Activated CD8-positive, alpha-beta memory T cell treated with anti-CD3 and anti-CD28 coated beads for 48 hours (primary cell): ENCODE measurements at regions not wholly inside any gene's neighbourhood (a gene's known extent, or its start where the extent isn't known, plus 50 kb on each side); places are given as distances from the start of the nearest gene placed in this dataset.
"Not testable (repeated sequence)": the region's sequence is repeated elsewhere in the genome, so short reads cannot be mapped to it uniquely, and the experiment has no call there.

Source experiments
- DNase-seq, 3 experiments: peaks; one replicate each; pipeline ENCODE4 v3.0.0-alpha.2; 2020; ENCODE audit warnings: low read depth in 2 of 3, low spot score in 2 of 3

DNA sequence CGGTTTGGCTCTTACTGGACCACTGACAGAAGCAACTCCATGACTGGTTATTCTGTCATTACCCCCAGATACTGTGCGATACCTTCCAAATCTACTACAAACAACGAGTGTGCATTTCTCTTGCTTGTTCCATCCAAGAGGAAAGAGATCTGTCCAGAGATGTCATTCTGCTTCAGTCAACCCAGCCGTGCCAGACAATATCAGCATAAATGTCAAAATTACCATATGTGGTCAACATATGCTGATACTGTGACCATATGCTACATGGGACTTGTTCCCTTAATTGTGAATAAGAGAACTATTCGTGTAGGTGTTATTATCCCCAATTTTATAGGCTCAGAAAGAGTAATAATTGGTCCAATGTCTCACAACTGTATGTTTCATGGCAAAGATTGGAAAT is 143.2 kb upstream of the PRSS1 start:
- no peak for DNase-seq

DNA sequence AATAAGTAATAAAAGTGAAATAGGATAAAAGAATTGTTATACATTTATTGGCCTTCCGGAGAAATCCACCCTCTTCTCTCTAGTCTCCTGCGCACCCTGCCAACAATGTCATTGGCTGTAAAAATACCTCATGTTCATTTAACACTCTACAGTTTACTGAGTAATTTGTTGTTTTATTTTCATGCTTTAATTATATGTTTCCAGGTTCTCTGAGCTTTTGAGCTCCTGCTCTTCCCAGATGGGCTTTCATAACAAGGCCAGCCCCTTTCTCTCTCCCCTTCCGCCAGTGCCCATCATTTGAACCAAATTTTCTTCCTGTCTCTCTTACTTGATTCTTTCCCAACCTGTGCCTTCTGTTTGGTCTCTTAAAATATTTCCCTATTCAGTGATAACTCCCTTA is 144.6 kb upstream of the PRSS1 start:
- DNase-seq, result no peak

DNA sequence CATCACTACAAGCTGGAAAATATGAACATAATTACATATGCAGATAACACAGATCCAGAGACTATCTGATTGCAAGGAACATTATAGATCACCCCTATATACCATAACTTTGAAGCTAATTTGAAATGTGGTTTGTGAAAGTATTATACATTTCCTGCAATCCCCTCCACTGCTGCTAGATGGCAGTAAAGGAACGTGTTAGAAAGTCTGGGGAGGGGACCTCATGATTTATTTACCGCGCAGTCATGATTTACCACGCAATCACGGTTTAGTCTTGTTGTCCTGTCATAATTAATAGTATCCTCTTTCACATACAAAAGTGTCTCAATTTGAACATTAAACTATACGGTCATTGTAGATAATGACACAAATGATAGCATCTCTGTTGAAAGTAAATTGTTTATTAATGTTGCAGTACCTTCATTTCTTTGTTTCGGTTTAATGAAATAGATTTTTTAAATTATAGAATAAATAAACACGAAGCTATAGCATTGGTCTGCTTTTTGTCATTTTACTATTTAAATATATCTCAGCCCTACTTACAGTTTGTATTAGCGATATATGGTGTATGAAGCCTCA is 145.3 kb upstream of the PRSS1 start:
- DNase-seq, result no peak

DNA sequence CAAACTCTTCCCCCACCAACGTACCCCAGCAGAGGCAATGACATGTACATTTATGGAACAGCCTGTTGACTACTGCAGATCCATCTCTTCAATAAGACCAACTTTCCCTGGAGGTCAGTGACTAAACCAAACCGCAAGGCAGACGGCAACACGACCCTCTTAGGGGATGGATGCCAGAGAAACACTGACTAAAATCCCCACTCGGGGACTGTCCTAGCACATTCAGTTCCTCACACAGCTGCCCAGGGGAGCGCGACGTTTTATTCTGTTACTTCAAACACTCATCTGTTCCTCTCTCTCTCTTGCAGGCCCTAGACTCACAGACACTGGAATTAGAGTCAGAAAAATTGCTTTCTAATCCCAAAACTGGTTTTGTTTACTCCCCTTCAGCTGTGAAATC is 146.5 kb upstream of the PRSS1 start:
- no peak for DNase-seq

DNA sequence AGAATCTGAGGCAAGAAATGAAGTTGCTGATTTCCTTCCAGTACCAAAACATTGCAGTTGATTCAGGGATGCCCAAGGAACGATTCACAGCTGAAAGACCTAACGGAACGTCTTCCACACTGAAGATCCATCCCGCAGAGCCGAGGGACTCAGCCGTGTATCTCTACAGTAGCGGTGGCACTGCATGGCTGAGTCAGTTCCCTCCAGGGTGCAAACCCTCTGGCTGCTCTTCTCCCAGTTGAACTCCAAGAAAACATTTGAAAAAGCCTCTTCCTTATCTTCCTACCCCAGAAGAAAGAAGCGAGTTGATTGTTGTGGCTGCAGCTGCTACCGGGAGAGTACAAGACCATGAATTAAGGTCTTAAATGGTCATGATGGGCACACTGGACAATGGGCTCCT is 147.1 kb upstream of the PRSS1 start:
- no peak for DNase-seq

DNA sequence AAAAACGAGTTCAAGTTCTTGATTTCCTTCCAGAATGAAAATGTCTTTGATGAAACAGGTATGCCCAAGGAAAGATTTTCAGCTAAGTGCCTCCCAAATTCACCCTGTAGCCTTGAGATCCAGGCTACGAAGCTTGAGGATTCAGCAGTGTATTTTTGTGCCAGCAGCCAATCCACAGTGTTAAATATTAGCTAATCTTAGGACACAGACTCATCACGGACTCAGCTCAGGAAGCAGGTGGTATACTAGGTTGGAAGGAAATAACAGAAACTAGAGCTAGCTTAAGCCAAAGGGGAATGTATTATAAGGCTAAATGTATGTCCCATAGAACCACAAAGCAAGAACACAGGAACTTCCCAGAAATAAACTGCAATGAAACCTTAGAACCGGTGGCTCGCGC is 151.0 kb upstream of the PRSS1 start:
- no peak for DNase-seq

DNA sequence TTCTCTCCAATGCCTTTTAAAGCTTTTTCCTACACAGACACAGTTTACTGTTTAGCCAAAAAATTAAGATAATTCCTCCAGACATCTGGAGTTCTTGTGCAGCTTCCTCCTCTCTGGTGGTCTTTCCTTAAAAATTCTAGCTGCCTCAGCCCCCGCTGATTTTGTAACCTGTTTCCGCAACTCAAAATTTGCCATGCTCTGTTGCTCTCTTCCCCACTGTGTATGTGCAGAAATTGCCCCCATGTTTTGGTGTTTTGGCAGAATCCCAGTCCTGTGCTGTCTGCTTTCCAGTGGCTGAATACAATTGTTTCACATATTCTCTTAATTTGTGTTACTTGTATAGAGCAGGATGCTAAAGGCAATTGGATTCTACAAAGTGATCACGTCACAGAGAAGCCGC is 151.7 kb upstream of the PRSS1 start:
- no peak for DNase-seq

DNA sequence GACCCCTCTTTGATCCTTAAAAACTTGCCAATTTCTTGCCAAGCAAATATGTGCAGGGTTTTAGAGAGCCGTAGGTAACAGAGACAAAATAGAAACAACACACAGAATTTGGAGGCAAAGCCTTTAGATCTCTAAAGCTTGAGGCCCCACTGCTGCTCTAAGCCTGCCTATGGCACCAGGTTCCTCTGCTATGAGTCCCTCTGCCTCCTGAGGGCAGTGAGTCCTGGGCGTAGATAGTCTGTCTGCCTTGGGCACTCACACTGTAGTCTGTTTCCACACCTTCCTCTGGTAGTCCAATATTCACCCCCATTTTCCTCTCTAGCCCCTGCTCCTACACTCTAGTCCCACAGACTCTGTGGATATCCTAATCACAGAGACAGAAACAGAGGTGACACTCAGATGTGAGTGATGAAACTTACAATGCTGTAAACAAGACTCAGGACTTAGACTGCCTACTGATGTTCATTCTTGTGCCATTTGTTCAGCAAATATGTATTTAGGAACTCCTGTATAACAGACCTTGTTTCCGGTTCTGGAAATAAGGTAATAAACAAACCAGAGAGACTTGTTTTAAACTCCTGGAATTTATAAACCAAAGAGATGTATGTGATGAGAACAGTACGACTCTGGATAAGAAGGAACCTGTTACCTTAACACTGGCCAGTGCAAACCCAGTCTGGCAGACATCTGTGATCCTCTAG is 153.3 kb upstream of the PRSS1 start:
- no peak for DNase-seq

DNA sequence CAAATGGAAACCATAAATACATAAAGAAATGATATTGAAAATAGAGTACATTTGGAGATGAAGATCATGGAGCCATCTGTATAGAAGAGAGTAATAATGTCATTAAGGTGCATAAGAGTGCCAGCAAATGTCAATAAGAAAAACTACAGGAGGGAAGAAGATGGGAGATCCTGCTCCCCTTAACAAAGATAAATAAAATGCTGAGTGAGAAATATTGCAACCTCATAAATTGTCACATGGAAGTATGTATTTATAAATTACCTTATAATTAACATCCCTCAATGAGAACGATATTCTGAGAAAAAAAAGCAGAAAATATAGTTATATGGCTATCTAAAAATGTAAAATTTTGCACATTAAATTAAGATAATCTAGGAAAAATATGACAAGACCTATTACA is 155.2 kb upstream of the PRSS1 start:
- no peak for DNase-seq

DNA sequence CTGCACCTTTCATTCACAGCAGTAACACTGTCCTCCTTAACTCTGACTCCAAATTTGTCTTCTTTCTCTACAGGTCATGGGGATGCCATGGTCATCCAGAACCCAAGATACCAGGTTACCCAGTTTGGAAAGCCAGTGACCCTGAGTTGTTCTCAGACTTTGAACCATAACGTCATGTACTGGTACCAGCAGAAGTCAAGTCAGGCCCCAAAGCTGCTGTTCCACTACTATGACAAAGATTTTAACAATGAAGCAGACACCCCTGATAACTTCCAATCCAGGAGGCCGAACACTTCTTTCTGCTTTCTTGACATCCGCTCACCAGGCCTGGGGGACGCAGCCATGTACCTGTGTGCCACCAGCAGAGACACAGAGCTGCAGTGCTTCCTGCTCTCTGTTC is 156.2 kb upstream of the PRSS1 start:
- no peak for DNase-seq

DNA sequence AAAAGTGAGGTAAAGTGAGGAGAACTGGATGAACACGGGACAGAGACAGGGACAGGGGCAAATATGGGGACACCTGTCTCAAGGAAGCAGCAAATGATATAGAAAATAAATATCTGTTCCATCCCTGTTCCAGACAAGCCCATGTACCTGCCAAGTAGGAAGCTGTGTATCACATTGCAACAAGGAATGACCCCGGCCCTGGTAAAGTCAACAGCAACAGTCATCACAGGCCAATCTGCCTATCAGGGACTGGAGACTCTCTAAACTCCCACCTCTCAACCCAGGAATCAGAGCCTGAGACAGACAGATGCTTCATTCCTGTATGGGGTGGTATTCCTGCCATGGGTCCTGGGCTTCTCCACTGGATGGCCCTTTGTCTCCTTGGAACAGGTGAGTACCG is 156.6 kb upstream of the PRSS1 start:
- DNase-seq, result no peak

DNA sequence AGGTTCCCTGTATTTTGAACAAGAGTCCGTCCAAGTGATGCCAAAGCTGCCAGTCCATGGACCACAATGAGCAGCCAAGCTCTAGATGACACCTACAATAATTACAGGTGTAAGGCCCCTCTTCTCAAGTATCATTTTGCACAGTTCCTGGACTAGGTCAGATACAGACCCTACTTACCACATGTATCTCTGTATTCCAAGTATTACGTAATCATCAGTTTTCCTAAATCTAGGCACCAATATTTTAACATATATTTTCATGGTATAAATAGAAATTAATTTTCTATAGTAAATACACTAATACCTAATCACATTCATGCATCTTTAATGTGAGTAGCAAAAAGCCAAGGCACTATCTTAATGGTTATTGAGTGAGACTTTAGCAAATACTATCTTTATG is 157.0 kb upstream of the PRSS1 start:
- no peak for DNase-seq

DNA sequence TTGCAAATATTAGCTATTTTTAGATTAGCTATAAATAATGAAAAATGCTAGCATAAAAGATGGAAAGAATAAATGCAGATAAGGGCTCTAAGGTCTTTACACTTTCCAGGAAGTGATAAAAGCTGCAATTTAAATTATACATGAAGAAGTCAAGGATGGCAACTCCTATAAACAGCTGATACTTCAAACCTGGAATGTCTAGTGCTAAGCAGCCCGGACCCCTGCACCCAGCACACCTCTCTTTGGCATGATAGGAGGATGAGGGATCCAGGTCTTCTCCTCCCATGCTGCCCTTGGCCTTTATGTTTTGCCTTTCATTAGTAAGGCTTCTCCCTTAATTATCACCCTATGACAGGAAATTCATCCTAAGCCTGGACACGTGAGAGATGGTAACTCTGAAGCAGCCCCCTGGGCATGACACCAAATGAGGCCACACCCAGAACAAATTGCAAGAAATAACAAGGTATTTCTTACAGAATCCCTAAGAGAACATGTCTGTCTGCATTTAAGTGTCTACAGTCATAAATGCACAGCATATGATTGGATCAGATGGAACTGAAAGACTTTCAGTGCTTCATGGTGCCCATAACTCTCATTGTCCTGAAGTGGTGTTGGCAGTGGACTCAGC is 158.3 kb upstream of the PRSS1 start:
- no peak for DNase-seq

DNA sequence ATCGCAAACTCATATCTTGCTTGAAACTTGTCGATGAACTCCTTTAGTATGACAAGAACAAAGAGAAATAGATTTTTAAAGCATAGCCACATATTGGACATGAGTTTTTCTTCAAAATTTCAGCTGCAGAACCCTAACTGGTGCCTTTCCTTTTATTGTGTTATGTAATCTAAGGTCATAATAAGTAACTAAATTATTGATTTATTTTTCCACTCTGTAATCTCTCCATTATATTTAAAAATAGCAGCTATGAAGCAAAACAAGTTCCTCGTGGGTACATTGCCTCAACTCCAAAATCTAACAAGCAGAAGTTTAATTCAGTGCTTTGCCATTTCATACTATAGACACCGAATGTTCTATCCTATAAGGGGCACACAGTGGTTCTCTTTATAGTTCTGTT is 159.2 kb upstream of the PRSS1 start:
- DNase-seq, result no peak

DNA sequence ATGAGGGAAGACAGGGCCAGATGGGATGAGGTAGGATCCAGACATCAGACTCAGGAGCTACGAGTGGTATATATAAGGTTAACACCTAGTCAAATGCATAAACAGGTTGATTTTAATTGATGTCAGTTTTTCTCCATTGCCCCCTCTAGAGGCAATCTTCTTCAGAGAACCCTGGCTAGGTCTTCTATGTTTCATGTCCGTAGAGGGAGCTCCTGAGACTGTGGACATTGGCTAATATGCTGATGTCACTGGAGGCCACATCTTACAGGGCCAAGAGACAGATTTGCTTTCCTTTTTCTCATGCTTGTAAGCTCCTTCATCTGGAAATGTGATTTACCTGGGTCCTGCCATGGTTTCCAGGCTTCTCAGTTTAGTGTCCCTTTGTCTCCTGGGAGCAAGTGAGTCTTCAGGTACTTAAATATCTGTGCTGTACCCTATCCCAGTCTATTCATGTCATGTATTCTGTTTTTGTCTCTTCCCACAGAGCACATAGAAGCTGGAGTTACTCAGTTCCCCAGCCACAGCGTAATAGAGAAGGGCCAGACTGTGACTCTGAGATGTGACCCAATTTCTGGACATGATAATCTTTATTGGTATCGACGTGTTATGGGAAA is 161.6 kb upstream of the PRSS1 start:
- DNase-seq, result no peak

DNA sequence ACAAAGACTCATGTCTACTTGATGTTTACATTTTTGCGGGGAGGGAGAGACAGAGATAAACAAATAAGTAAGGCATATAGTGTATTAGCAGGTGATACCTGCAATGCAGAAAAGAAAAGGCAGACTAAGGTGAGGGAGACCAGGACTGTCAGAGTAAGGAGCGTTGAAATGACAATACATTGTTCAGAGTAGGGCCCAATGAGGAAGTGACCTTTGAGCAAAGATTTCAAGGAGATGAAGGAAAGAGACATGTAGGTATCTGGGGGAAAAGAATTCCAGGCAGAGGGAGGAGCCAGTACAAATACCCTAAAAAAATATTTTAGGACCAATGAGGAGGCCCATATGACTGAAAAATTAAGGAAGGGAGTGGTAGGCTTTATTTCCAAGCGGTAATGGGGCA is 162.7 kb upstream of the PRSS1 start:
- DNase-seq, result no peak

DNA sequence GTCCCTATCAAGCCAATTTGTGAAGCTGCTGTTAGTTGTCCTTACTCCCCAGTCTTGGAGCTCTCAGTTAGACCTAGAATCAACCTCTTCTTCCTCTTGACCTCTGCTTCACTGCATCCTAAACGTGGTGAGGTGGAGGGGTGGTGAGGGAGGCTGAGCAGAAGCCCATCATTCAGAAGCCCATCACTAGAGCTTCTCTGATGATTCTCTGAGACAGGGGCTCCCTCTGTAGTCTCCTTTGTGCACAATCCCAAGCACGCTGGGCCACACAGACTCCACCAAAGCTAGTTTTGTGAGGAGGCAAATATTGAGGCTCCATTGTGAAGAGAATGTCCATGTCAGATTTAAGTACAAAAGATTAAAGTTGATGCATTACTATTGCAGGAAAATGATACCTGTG is 163.8 kb upstream of the PRSS1 start:
- DNase-seq, result no peak

DNA sequence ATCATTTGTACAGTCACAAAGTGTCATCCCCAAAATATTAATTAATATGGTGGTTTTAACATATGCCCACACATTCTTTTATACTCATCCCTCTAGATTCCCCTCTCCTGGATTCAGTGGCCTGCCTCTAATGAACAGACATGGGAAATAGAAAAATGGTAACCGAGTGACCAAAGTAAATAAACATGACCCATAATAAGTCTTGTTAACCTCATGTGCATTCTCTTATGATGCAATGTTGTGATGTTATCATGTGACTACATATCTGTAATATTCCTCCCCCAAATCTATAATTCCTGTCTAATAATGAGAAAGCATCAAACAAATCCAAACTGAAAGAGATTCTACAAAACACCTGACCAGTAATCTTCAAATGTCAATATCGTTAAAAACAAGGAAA is 164.5 kb upstream of the PRSS1 start:
- no peak for DNase-seq

DNA sequence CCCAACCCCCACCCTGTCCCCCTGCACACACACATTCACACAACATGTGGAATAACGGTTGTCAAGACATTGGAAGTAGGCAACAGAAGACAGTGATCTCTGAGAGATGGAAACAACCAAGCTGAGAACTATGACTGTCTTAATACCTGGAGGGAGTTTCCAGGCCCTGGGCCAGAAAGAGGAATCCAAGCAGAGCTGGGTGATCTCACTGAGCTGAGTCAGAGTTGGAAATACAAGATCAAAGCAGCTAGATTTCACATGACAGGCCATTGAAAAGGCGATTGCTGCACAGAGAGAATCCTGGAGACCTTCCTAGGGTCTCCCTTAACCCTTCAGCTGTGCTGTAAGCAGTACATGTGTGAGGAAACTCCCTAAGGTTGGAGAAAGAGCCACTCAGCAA is 165.8 kb upstream of the PRSS1 start:
- DNase-seq, result no peak

DNA sequence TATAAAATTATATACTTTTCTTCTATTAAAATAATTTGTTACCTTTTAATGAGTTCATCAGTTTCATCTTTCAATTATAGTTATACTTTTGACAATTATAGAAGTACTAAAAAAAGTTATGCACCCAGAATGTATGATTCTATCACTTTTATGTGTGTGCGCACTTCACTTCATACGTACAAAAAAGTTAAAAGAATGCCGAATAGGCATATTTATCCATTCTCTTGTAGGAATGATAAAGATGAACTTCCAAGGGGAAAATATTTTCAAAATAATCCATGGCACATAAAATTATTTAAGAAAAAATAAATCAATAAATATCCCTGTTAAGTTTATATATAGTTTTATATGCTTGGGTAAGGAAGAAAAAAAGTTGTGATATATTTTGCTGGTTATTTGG is 166.9 kb upstream of the PRSS1 start:
- DNase-seq, result no peak

DNA sequence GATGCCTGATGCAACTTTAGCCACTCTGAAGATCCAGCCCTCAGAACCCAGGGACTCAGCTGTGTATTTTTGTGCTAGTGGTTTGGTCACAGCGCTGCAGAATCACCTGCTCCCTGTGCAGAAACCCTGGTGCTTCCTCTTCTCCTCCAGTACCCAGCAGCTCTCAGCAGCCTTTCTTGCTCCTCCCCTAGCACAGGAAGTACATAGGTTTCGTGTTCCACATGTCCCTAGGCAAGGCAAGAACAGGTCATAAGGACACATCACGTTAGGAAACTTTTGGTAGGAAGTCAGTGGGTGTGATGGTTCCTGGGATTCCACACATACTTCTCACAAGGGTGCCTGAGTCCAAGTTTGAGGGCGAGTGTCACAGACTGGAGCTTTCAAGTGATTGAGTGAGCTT is 167.9 kb upstream of the PRSS1 start:
- no peak for DNase-seq

DNA sequence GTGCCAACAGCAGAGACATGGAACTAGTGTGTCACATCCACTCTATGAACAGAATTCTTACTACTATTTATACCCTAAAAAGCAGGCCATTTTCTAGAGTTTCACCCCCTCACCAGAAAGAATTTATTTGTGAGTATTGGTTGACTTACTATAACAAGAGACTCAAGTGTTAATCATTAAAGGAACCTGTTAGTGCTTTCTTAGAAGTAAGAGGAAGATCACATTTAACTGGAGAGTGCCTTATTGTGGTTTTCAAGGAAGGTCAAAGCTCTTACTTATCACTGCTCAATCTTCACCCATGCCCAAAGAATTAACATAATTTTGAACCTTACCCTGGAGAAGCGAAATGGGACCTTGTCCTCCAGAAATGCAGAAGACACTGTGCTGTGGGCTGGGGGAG is 169.3 kb upstream of the PRSS1 start:
- no peak for DNase-seq

DNA sequence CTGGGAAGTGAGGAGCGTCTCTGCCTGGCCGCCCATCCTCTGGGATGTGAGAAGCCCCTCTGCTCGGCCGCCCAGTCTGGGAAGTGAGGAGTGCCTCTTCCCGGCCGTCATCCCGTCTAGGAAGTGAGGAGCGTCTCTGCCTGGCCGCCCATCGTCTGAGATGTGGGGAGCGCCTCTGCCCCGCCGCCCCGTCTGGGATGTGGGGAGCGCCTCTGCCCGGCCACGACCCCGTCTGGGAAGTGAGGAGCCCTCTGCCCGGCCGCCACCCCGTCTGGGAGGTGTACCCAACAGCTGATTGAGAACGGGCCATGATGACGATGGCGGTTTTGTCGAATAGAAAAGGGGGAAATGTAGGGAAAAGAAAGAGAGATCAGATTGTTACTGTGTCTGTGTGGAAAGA is 173.9 kb upstream of the PRSS1 start:
- DNase-seq, result not testable (repeated sequence)
